ENCODE measurements at regions not wholly inside any gene's neighbourhood (a gene's known extent, or its start where the extent isn't known, plus 50 kb on each side); places are given as distances from the start of the nearest gene placed in this dataset.

DNA sequence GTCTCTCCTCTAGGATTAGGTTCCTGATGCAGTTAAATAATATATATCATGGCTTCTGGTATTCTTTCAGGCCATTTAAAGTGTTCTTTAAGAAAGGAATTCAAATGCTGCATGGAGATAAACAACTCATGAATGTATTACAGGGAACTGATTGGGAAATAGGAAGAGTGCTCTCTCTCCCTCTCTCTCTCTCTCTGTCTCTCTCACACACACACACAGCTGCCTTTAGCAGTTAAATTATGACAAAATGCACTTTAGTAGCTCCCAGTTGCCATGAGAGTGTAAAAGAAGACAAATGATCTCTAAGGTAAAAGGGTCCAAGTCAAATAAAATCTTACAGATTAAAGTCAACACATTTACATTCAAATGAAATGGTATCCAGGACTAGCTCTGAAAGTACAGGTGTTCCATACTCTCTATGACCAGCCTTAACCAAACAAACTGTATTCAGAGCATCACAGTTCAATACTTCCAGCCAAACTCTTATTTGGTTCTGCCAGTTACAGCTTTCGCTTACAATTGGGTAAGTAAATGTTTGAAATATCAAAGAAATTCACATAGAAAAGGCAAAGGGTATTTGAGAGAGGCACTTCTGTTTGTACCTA lies 94.7 kb upstream of the CXXC4 start (continued):
- TF ChIP-seq ZNF701 (tag by site-specific recombination; IDR thresholded peaks at IDR 0.05) (no peak), ZBTB17 (tag by site-specific recombination; IDR thresholded peaks at IDR 0.05) (no peak), ZNF302 (tag by site-specific recombination; IDR thresholded peaks at IDR 0.05; ENCODE audit: low read depth) (no peak), ZNF785 (tag by site-specific recombination; IDR thresholded peaks at IDR 0.05) (no peak), ZNF133 (tag by site-specific recombination; IDR thresholded peaks at IDR 0.05) (no peak), ZNF677 (tag by site-specific recombination; IDR thresholded peaks at IDR 0.05) (no peak), ZNF24 (tag by site-specific recombination; IDR thresholded peaks at IDR 0.05) (no peak), ZFP37 (tag by site-specific recombination; IDR thresholded peaks at IDR 0.05) (no peak), ZBTB20 (tag by site-specific recombination; IDR thresholded peaks at IDR 0.05) (no peak)
- TF ChIP-seq, protein P1, sequence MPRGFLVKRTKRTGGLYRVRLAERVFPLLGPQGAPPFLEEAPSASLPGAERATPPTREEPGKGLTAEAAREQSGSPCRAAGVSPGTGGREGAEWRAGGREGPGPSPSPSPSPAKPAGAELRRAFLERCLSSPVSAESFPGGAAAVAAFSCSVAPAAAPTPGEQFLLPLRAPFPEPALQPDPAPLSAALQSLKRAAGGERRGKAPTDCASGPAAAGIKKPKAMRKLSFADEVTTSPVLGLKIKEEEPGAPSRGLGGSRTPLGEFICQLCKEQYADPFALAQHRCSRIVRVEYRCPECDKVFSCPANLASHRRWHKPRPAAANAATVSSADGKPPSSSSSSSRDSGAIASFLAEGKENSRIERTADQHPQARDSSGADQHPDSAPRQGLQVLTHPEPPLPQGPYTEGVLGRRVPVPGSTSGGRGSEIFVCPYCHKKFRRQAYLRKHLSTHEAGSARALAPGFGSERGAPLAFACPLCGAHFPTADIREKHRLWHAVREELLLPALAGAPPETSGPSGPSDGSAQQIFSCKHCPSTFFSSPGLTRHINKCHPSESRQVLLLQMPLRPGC (tag by site-specific recombination; IDR thresholded peaks at IDR 0.05), result no peak

DNA sequence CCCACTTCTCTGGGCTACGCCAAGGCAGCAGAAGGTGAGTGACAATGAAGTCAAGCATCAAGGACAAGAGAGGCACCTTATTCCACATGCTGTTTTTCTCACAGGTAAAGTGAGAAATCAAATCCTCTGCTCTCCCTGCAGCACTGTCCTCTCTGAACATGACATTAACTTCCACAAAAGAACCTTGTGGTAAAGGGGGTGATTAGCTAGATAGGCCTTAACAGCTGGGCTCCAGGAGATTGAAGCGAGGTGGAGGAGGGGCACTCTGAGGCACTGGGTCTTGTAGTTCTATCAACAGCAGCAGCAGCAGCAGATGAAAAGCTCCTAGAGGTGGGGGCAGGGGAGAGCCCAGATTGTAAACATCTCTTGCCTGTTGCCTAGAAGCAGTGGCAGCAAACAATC lies 96.8 kb upstream of the CXXC4 start:
- Histone ChIP-seq H3K27ac (ENCODE audit: extremely low read depth, low read depth, low read length) (no peak overlapping the region), H3K4me3 (ENCODE audit: low read depth, low read length) (no peak overlapping the region), H3K4me1 (ENCODE audit: control insufficient read depth, insufficient read depth, low read length) (no peaks in the 10 kb centered on the region), H3K9me3 (ENCODE audit: control insufficient read depth, insufficient read depth, low read depth, low read length) (no peaks in the 10 kb centered on the region), H3K36me3 (ENCODE audit: control insufficient read depth in 2 of 2, insufficient read depth in 1 of 2, low read length in 2 of 2) (no peaks in the 10 kb centered on the region)
- ChIA-PET CTCF (interaction anchor here (0.6 kb wide), 2 partner anchors 269 to 658 kb away, joined by 3 read pairs; no protein-coding TSS in a partner anchor), POLR2A (no interaction called here)
- TF ChIP-seq ZNF24 (tag by site-specific recombination; IDR thresholded peaks at IDR 0.05) (no peak), ZNF558 (tag by site-specific recombination; IDR thresholded peaks at IDR 0.05) (no peak), ZNF302 (tag by site-specific recombination; IDR thresholded peaks at IDR 0.05; ENCODE audit: low read depth) (no peak)

DNA sequence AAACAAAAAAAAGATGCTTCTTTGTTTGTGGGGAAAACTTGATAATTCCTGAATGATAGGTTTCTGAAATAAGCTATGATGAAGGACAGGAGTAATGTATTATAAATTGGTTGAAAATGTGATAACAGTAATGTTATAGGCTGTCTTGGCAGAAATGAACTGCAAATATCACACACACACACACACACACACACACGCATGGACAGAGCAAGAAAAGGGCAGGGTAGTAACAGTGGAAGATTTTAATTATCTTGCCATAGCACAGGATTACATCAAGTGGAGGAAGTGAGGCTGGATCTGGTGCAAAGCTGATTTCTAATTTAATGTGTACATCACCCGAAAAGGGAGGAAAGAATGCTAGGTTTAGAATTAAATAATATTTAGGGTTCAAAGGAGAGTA lies 97.5 kb upstream of the CXXC4 start:
- ChIA-PET CTCF (interaction anchor here (0.6 kb wide), 2 partner anchors 269 to 658 kb away, joined by 3 read pairs; no protein-coding TSS in a partner anchor), POLR2A (no interaction called here)
- Histone ChIP-seq H3K27ac (ENCODE audit: extremely low read depth, low read depth, low read length) (no peak overlapping the region), H3K4me3 (ENCODE audit: low read depth, low read length) (no peak overlapping the region), H3K9me3 (ENCODE audit: control insufficient read depth, insufficient read depth, low read depth, low read length) (no peaks in the 10 kb centered on the region), H3K4me1 (ENCODE audit: control insufficient read depth, insufficient read depth, low read length) (no peaks in the 10 kb centered on the region), H3K36me3 (ENCODE audit: control insufficient read depth in 2 of 2, insufficient read depth in 1 of 2, low read length in 2 of 2) (no peaks in the 10 kb centered on the region)
- TF ChIP-seq, protein P2, sequence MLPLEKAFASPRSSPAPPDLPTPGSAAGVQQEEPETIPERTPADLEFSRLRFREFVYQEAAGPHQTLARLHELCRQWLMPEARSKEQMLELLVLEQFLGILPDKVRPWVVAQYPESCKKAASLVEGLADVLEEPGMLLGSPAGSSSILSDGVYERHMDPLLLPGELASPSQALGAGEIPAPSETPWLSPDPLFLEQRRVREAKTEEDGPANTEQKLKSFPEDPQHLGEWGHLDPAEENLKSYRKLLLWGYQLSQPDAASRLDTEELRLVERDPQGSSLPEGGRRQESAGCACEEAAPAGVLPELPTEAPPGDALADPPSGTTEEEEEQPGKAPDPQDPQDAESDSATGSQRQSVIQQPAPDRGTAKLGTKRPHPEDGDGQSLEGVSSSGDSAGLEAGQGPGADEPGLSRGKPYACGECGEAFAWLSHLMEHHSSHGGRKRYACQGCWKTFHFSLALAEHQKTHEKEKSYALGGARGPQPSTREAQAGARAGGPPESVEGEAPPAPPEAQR (tag by site-specific recombination; IDR thresholded peaks at IDR 0.05), result no peak
- TF ChIP-seq, protein P3, sequence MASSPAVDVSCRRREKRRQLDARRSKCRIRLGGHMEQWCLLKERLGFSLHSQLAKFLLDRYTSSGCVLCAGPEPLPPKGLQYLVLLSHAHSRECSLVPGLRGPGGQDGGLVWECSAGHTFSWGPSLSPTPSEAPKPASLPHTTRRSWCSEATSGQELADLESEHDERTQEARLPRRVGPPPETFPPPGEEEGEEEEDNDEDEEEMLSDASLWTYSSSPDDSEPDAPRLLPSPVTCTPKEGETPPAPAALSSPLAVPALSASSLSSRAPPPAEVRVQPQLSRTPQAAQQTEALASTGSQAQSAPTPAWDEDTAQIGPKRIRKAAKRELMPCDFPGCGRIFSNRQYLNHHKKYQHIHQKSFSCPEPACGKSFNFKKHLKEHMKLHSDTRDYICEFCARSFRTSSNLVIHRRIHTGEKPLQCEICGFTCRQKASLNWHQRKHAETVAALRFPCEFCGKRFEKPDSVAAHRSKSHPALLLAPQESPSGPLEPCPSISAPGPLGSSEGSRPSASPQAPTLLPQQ (tag by site-specific recombination; IDR thresholded peaks at IDR 0.05), result no peak
- TF ChIP-seq, protein P4, sequence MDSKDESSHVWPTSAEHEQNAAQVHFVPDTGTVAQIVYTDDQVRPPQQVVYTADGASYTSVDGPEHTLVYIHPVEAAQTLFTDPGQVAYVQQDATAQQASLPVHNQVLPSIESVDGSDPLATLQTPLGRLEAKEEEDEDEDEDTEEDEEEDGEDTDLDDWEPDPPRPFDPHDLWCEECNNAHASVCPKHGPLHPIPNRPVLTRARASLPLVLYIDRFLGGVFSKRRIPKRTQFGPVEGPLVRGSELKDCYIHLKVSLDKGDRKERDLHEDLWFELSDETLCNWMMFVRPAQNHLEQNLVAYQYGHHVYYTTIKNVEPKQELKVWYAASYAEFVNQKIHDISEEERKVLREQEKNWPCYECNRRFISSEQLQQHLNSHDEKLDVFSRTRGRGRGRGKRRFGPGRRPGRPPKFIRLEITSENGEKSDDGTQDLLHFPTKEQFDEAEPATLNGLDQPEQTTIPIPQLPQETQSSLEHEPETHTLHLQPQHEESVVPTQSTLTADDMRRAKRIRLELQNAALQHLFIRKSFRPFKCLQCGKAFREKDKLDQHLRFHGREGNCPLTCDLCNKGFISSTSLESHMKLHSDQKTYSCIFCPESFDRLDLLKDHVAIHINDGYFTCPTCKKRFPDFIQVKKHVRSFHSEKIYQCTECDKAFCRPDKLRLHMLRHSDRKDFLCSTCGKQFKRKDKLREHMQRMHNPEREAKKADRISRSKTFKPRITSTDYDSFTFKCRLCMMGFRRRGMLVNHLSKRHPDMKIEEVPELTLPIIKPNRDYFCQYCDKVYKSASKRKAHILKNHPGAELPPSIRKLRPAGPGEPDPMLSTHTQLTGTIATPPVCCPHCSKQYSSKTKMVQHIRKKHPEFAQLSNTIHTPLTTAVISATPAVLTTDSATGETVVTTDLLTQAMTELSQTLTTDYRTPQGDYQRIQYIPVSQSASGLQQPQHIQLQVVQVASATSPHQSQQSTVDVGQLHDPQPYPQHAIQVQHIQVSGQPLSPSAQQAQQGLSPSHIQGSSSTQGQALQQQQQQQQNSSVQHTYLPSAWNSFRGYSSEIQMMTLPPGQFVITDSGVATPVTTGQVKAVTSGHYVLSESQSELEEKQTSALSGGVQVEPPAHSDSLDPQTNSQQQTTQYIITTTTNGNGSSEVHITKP (tag by site-specific recombination; IDR thresholded peaks at IDR 0.05), result no peak
- TF ChIP-seq ZFP69B (tag by site-specific recombination; IDR thresholded peaks at IDR 0.05) (no peak), ZNF561 (tag by site-specific recombination; IDR thresholded peaks at IDR 0.05; ENCODE audit: borderline replicate concordance) (no peak), ZNF112 (tag by site-specific recombination; IDR thresholded peaks at IDR 0.05) (no peak)

Measured in HEK293 (cell line).